Retinal pigment epithelial cell (primary cell): ENCODE measurements at regions not wholly inside any gene's neighbourhood (a gene's known extent, or its start where the extent isn't known, plus 50 kb on each side); places are given as distances from the start of the nearest gene placed in this dataset.
"Not testable (repeated sequence)": the region's sequence is repeated elsewhere in the genome, so short reads cannot be mapped to it uniquely, and the experiment has no call there.

ENCODE experiments used
- DNase-seq: peaks from one replicate; pipeline ENCODE4 v3.0.0-alpha.2; 2010; ENCODE audit warnings: low read depth
- H3K4me3 ChIP-seq: 2 replicates; pipeline ENCODE4 v1.5.1; 2011; ENCODE audit warnings: mild to moderate bottlenecking, low read length, control low read depth, moderate library complexity
- TF ChIP-seq, protein P1 (sequence below): conservative IDR thresholded peaks from 2 replicates; pipeline ENCODE4 v1.5.1; 2011; ENCODE audit warnings: low read depth, low read length, control low read depth, inconsistent platforms

DNA sequence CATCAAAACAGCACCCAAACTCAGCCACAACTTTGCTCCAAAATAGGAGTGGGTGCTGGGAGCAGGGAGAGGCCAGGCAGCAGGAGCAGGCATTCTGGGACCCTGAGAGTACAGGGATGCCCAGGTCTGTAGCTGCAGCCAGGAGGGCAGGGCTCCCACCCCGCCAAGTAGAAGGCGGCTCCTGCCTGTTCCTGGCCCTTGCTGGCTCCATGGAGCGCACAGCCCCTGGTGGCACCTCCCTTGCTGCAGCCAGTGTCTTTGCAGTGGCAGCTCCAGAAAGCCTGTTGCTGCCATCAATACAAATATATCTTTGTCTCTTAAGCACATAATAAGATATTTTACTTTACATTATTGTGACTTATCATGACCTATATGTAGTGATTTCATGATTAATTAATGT lies 1096.5 kb downstream of the FSCB start:
- no peak overlapping the region for H3K4me3 ChIP-seq
- TF ChIP-seq, protein P1, sequence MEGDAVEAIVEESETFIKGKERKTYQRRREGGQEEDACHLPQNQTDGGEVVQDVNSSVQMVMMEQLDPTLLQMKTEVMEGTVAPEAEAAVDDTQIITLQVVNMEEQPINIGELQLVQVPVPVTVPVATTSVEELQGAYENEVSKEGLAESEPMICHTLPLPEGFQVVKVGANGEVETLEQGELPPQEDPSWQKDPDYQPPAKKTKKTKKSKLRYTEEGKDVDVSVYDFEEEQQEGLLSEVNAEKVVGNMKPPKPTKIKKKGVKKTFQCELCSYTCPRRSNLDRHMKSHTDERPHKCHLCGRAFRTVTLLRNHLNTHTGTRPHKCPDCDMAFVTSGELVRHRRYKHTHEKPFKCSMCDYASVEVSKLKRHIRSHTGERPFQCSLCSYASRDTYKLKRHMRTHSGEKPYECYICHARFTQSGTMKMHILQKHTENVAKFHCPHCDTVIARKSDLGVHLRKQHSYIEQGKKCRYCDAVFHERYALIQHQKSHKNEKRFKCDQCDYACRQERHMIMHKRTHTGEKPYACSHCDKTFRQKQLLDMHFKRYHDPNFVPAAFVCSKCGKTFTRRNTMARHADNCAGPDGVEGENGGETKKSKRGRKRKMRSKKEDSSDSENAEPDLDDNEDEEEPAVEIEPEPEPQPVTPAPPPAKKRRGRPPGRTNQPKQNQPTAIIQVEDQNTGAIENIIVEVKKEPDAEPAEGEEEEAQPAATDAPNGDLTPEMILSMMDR, result no peak
- no peak for DNase-seq

DNA sequence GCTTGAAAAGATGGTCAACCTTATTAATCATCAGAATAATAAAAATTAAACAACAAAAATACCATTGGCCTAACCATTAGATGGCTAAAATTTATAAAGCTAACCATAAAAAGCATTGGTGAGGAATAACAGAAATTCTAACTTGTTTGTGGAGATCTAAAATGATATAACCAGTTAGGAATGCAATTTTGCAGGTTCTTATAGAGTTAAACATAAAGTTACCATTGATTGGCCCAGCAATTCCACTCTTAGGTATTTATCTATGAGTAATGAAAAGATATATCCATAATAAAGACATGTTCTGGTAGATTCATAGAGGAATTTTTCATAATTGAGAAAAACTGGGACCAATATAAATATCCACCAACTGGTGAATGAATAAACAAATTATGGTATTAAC lies 1098.6 kb downstream of the FSCB start:
- no peak for DNase-seq

DNA sequence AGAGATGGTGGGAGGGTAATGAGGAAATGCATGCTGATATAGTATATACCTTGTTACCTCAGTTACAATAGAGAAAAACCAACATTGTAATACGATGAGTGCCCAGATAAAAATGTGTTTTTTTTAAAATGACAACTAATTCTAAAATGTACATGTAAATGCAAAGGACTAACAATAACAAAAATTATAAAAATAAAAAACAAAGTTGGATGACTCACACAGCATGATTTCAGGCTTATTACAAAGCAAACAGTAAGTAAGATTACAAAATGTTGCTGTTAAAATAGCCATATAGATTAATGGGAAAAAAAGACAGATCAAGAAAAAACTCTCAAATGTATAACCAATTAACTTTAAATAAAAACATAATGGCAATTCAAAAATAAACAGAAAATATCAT lies 1099.4 kb downstream of the FSCB start:
- TF ChIP-seq, protein P1, result no peak

More for the DNA sequence above, 1098.6 kb downstream of the FSCB start:
- TF ChIP-seq, protein P1, result no peak
- no peak overlapping the region for H3K4me3 ChIP-seq

DNA sequence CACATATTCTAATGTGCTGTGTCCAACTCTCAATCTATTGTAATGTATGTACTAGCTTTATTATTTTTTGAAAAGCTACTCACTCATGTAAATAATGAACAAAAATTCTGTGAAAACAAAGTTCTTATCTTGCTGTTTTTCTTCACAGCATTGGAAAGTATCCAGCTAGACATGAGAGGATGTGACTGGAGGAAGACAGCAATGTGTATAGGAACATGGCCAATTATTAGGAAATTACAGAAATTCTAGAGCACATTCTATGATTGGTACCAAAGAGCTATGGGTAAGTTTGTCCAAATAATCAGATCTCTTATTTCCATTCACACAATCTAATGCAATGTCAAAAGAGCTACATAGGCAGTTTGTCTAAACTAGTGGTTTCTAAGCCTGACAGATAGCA lies 1100.2 kb downstream of the FSCB start:
- H3K4me3 ChIP-seq, result no peak overlapping the region
- TF ChIP-seq, protein P1, result no peak
- no peak for DNase-seq

More for the DNA sequence above, 1099.4 kb downstream of the FSCB start:
- H3K4me3 ChIP-seq, result no peak overlapping the region
- no peak for DNase-seq

DNA sequence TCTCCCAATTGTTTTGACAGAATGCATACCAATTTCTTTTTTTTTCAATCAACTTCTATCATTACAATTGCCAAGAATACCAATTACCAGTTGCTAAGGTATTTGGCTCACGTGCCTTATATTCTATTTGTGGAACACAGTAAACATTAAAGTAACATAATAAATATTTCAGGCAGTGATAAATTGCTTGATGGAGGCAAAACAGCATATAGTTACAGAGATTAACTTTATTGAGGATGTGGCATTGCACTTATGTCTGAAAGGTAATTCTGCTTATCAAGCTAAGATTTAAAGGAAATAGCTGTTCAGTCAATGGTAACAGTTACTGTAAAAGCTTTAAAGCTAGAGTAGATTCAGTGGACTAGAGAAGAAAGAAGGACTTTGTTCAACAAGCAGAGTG lies 1107.8 kb downstream of the FSCB start:
- TF ChIP-seq, protein P1, result no peak
- DNase-seq, result no peak
- H3K4me3 ChIP-seq, result no peak overlapping the region

DNA sequence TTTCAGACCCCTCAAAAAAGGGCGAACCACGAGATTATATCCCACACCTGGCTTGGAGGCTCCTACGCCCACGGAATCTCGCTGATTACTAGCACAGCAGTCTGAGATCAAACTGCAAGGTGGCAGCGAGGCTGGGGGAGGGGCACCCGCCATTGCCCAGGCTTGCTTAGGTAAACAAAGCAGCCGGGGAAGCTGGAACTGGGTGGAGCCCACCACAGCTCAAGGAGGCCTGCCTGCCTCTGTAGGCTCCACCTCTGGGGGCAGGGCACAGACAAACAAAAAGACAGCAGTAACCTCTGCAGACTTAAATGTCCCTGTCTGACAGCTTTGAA lies 1136.6 kb downstream of the FSCB start:
- not testable (repeated sequence) for DNase-seq

DNA sequence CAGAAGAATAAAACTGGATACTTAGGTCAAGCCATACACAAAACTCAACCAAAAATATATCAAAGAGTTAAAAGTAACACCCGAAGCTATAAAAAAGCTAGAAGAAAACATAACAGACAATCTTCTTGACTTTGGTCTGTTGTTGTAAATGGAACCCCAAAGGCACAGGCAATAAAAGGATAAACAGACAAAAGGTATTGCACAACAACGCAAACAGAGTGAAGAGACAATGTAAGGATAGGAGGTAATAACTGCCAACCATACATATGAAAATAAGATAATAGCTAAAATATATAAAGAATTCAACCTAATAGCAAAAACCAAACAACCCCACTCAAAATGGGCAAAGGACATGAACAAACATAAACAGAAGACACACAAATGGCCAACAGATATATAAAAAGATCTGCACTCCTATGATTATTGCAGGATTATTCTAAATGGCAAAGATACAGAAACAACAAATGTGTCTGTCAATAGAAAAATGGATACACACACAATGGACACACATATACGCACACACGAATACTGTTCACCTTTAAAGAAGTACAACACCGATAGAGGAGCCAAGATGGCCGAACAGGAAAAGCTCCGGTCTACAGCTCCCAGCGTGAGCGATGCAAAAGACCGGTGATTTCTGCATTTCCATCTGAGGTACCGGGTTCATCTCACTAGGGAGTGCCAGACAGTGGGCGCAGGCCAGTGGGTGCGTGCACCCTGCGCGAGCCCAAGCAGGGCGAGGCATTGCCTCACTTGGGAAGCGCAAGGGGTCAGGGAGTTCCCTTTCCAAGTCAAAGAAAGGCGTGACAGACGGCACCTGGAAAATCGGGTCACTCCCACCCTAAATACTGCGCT lies 1137.1 kb downstream of the FSCB start:
- DNase-seq, result no peak
- TF ChIP-seq, protein P1, result no peak
- H3K4me3 ChIP-seq, result no peak overlapping the region

More for the DNA sequence above, 1136.6 kb downstream of the FSCB start:
- H3K4me3 ChIP-seq, result not testable (repeated sequence)
